Left cardiac atrium (tissue), 4 donors: ENCODE measurements at regions not wholly inside any gene's neighbourhood (a gene's known extent, or its start where the extent isn't known, plus 50 kb on each side); places are given as distances from the start of the nearest gene placed in this dataset.

Source experiments
- ATAC-seq, 2 donors: fragments of 200-7000 bp; cut with Tn5 transposase; one replicate each; pipeline ENCODE4 v1.9.1; 2020; ENCODE audit warnings: mild to moderate bottlenecking in 2 of 2, moderate library complexity in 2 of 2
- DNase-seq: peaks from one replicate; pipeline ENCODE4 v3.0.0-alpha.2; 2020
- intact Hi-C, 2 donors: fragments of 100-400 bp; cut with DNase I; formaldehyde crosslinking; loops; one replicate each; pipeline versions ENCODE4 v1.14.1 to v1.15.1; 2022 to 2023
- donor health status: DM: no; HTN: yes; CAD: no.
- donor health status: DM: no; HTN: yes; CAD: no; lungs with severe emphysema.
- donor health status: DM: yes; HTN: yes; CAD: no.
- donor health status: Dilated cardiomyopathy.

DNA sequence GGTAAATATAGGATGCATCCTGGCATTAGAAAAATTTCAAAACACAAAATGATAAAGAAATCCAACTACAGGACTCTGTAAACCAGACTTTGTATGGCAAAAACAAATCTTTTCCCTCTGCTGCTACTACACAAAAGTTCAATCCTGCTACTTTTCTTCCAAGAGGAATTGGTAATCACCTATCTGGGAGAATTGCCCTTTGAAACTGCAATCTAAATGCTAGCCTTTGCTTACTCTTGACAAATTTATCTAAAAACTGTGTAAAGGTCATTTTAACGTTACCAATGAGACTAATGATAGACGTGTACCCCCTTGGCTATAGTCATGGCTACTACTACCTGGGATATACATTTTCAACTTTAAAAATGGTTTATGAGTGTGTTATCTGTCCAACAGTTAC, 837.9 kb upstream of the CXADR start:
- ATAC-seq (no peak), DNase-seq (no peak)
- intact Hi-C loops: no loop called here

DNA sequence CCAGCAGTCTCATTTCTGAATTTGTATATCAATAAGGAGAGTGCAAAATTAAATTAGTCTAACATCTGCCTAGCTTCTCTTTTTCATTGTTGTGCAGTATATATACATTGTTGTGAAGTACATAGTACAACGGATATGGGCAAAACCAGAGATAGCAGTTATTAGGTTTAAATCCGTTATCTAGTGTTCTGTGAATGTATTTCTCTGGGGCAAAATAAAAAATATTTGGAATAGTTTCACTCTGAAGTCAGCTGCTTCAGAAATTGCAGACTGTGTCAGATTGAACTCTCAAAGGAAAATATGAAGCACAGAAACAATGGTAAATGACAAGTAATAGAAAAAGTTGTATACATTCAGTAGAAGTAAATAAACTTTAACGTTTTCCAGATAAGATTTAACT, 836.5 kb upstream of the CXADR start:
- intact Hi-C loops: no loop called here
- no peak for DNase-seq
- ATAC-seq: no peak

GRCh38 chr21:16678429-16679160, 834.2 kb upstream of the CXADR start:
- DNase-seq: no peak
- no peak for ATAC-seq
- intact Hi-C loops: no loop called here

DNA sequence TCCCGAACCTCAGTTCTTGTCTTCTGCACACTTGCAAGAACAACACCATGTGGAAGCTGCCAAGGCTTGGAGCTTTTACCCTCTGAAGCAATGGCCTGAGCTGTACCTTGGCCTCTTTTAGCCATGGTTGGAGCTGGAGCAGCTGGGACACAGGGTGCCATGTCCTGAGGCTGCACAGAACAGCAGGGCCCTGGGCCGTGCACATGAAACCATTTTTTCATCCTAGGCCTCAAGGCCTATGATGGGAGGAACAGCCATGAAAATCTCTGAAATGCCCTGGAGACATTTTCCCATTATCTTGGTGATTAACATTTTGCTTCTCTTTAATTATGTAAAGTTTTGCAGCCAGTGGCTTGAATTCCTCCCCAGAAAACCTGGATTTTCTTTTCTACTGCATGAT, 817.8 kb upstream of the CXADR start:
- ATAC-seq: no peak
- intact Hi-C loops: no loop called here
- DNase-seq: no peak

DNA sequence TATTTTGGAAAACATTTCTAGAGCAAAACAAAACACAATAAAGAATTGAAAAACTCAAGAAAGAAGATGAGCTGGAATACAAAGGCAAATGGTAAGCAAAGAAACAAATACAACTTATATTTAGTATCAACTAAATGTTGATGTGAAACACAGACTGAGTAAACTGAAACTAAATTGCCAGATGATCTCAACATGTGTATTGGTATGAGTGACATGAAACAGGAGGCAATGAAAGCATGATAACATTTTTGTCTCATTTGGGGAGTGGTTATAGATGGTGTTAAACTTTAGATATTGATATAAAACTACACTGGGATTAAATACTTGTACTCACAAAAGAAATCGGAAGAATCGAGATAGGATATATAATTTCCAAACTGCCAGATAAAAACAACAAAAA, 805.6 kb upstream of the CXADR start:
- intact Hi-C loops: no loop called here
- DNase-seq (no peak), ATAC-seq (no peak)

- no peak for DNase-seq
- intact Hi-C loops: no loop called here
- ATAC-seq: peak; percentile 50 to 82
Measured at GRCh38 chr21:16708101-16708835, 804.6 kb upstream of the CXADR start.

- ATAC-seq: peak in 1 of 2 donors; percentile 69
- intact Hi-C loops: no loop called here
- DNase-seq: no peak
Measured at GRCh38 chr21:16709866-16710550, 802.8 kb upstream of the CXADR start.

DNA sequence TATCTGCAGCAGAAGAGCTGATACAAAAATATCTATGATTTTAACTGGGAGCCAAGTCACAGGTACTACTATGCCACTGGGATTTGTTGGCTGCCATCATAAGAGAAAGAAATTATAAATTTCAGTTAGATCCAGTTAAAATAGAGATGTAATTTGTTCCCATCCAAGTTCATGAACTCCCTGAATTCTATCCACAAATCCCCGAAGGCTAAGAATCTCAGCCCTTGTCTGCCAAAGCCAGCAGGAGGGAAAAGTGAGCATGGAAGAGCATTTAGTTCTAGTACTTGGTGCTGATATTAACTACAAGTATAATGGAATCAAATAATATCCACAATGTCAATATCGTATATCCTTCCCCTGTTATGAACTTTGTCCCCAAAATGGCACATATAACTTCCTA, 801.1 kb upstream of the CXADR start:
- no peak for ATAC-seq

GRCh38 chr21:16713331-16714117, 799.3 kb upstream of the CXADR start:
- no peak for DNase-seq
- no peak for ATAC-seq
- intact Hi-C loops: no loop called here

More for the DNA sequence above, 801.1 kb upstream of the CXADR start:
- no peak for DNase-seq
- intact Hi-C loops: no loop called here

DNA sequence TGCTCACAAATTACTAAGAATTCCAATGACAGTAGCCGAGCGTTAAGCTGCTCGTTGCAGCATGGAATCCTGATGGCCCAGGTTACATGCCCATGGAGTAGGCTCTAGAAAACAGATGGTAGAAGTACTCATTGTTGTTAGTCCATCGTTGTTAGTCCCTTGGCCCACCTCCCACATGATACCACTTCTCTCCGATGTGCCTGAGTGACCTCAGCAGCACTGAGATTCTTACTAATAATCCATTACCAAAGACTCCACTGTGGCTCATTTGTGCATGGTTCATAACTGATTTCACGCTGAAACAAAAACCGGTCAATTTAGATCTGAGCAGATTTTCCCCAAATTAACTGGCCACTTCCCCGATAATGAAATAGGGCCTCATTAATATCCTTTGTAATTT, 772.3 kb upstream of the CXADR start:
- ATAC-seq (no peak), DNase-seq (no peak)
- intact Hi-C loops: no loop called here

- peak; percentile 27 for DNase-seq
- peak; percentile 58 to 75 for ATAC-seq
- intact Hi-C loops: no loop called here
Measured at GRCh38 chr21:16741141-16741665, 771.6 kb upstream of the CXADR start.

DNA sequence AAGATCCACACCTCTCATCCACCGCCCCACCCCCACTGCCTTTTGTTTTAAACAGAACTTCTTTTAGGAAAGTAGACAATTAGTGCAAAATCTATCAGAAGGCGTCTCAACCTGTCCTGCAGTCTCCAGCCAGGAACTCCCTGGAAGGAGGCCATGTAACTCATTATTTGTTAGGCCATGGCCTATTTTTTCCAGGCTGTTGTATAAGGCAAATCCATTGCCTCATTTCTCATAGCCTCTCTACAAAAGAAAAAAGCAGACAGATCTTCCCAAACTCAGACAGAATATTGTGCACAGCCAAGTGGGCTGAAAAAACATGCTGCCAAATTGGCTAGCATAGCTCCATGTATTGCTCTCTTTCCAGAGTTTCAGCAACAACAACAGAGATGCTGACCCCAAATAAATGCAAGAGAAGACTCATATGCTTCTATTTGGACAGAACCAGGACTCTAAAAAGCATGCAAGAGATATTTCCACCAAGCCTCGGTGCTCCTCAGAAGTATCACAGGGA, 770.7 kb upstream of the CXADR start:
- ATAC-seq (peak; percentile 79 to 82), DNase-seq (peak; percentile 25)
- intact Hi-C loops: no loop called here

GRCh38 chr21:16742741-16743140, 770.1 kb upstream of the CXADR start:
- intact Hi-C loops: no loop called here
- ATAC-seq (peak in 1 of 2 donors; percentile 10), DNase-seq (no peak)

- DNase-seq (no peak), ATAC-seq (no peak)
- intact Hi-C loops: no loop called here
Measured at GRCh38 chr21:16743317-16743716, 769.5 kb upstream of the CXADR start.

DNA sequence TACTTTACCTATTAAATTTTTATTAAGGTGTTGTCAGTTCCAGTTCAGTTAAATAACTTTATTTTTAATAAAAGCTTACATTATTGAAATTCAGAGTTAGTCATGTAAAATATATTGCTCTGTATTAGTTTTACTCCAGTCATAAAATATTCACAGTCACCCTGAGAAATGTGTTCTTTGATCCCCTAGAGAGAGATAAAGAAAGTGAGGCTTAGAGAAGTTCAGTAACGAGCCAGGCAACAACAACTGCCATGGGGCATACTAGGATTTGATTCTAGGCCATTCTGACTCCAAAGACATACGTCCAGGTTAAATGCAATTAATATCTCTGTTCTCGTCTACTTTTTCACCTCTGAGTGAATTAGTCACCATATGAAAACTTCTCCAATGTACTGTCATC, 761.9 kb upstream of the CXADR start:
- intact Hi-C loops: no loop called here

GRCh38 chr21:16751695-16752474, 761.0 kb upstream of the CXADR start:
- DNase-seq (no peak), ATAC-seq (no peak)
- intact Hi-C loops: no loop called here

More for the DNA sequence above, 761.9 kb upstream of the CXADR start:
- DNase-seq: no peak
- ATAC-seq: no peak

DNA sequence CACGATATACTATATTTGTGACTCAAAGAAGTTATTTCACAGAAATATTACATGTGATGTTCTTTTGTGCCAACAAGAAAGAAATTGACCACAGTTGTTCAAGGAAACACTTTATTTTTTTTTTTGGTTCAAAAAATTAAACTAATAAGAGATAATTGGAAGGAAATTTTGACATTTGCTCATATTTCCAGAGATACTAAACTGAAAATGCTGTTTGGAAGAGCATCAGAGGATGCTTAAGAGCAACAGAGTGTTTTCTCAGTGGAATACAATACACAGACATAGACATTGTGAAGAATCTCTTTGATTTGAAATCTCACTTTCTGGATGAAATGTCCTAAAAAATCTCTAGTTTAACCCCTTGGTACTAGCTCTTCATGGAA, 760.4 kb upstream of the CXADR start:
- DNase-seq (no peak), ATAC-seq (no peak)
- intact Hi-C loops: no loop called here

- ATAC-seq: no peak
- no peak for DNase-seq
- intact Hi-C loops: no loop called here
Measured at GRCh38 chr21:16755061-16755460, 757.8 kb upstream of the CXADR start.
